ENCODE measurements at regions not wholly inside any gene's neighbourhood (a gene's known extent, or its start where the extent isn't known, plus 50 kb on each side); places are given as distances from the start of the nearest gene placed in this dataset.

DNA sequence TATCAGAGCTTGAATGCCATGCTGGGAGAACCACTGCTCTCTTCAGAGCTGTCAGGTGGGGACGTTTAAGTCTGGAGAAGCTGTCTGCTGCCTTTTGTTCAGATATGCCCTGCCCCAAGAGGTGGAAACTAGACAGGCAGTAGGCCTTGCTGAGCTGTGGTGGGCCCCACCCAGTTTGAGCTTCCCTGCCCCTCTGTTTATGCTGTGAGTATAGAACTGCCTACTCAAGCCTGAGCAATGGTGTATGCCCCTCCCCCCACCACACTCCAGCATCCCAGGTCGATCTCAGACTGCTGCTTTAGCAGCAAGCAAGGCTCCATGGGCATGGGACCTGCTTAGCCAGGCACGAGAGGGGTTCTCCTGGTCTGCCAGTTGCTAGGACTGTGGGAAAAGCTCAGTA is 362.3 kb downstream of the FAM170A start:
- intact Hi-C loops (cut with micrococcal nuclease) = no loop called here

DNA sequence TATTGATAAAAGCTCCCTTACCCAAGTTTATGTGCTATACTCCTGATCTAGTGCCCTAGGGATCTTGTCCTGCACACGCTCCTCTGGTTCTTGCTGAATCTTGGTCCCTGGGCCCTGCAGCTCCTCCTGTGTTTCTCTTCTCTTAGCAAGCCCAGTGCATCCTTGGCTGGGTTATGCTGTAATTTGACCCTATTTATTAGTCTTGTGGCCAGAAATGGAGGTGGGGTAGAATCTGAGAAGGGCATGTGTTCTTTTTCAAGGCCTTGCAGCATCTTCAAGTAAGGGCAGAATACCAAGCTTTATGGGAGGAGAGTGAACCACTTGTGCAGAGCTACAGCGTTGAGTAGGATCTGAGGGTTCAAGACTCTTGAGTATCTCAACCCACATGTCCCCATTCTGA is 366.8 kb downstream of the FAM170A start:
- intact Hi-C loops (cut with micrococcal nuclease) = no loop called here

DNA sequence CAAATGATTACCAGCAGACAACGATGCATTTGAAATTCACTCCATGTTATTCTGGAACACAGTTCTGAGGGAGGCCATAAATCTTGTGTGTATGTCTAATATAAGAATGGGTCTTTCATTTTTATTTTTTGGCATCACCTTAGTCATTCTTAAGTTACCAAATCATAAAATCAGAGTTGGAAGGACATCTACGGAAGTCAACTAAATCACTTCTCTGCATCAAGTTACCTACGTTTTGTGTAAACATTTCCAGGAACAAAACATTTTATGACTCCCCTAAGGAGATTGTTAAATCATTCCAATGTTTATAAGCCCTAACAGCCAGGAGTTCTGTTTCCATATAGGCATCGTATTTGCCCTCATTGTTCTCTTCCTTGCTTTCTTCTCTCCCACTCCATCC is 378.2 kb downstream of the FAM170A start:
- intact Hi-C loops (cut with micrococcal nuclease) = no loop called here

DNA sequence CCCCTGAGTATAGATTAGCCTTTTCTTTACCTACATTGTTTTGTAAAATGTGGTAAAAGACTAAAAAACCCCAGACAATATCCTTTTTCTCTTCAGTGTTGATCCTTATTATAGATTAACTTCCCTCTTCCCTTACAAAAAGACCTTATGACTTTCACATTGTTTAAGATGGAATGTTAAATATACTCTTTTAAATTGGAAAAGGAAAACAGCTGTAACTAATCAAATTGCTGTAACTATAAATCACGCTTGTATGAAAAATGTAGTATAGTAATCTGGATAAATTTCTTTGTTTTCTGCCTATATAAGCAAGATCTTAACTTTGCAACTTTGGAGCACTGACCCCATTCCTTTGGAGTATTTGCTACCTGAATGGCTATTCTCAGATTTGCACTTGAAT is 383.1 kb downstream of the FAM170A start:
- intact Hi-C loops (cut with micrococcal nuclease) = no loop called here

DNA sequence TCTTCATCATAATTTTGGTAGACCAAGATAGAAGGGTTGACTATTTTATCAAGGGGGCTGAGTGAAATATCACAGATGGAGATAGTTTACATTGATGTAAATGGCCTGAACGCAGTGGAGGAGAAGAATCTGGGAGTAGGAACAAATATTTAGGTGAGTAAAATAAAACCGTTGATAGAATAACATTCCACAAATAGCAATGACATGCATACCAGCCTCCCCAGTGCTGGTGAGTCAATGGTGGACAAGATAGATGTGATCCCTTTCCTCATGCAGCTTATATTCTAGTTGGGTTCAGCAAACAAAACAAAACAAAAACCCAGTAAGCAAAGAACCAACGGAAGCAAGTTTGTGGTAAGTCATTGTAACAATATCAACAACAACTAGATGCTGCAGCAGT is 385.2 kb downstream of the FAM170A start:
- intact Hi-C loops (cut with micrococcal nuclease) = no loop called here

DNA sequence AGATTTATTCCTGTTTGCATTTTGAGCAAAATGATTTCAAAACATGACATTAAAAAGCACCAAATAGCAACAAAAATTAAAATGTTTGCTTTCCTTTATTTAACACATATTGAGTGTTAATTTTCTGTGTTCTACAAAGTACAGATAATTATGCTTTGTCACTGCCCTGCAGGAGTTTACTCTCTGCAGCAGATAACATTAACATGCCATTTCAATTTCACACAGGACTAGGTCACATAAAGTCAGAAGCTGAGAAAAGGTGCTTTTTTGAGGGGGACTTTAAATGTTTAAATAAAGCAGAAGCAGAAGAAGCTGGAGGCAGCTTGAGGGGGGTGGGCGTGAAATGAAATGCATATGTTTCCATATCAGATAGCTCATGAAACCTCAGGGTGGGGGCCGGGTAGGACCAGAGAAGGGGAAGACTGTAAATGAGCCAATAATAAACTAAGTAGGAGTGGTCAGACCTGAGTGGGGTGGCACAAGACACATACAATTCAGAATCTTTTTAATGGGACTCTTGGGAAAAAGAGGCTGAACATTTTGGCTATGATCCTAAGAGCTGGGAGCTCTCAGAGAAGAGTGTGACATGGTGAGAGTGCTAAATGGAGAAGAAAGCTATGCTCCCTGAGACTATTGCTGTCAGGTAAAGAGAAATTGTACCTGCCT is 387.5 kb downstream of the FAM170A start:
- intact Hi-C loops (cut with micrococcal nuclease) = no loop called here

DNA sequence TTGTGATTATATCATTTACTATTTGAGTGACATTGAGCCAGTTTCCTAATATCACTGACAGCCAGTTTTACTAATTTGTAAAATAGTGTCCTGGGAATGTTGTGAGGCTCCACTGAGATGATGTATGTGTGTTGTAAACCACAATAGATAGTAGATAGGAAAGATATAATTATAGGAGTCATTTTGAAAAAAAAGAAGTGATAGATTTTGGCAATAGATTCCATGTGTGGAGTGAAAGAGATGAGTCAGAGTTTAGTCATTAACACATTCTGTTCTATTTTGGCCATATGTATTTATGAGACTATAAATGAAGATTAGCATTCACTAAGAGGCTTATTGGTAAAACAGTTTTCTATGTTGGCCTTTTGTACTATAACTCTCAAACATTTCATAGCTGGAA is 388.2 kb downstream of the FAM170A start:
- intact Hi-C loops (cut with micrococcal nuclease) = no loop called here

DNA sequence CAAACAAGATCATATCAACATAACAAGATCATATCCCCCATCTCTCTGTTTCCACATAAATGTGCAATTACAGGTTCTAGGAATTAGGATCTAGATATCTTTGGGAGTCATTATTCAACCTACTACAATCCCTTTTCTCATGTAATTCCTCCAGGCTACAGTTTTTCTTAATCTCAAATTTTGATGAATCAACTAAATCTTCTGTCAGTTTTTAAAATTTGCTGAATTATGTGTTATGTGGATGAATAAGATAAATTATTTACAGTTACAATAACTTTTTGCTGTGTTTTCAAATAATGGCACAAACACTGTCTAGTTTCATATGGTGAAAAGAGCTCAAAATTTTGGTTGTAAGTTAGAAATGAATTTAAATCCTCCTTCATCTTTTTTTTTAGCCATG is 405.8 kb downstream of the FAM170A start:
- intact Hi-C loops (cut with micrococcal nuclease) = no loop called here

DNA sequence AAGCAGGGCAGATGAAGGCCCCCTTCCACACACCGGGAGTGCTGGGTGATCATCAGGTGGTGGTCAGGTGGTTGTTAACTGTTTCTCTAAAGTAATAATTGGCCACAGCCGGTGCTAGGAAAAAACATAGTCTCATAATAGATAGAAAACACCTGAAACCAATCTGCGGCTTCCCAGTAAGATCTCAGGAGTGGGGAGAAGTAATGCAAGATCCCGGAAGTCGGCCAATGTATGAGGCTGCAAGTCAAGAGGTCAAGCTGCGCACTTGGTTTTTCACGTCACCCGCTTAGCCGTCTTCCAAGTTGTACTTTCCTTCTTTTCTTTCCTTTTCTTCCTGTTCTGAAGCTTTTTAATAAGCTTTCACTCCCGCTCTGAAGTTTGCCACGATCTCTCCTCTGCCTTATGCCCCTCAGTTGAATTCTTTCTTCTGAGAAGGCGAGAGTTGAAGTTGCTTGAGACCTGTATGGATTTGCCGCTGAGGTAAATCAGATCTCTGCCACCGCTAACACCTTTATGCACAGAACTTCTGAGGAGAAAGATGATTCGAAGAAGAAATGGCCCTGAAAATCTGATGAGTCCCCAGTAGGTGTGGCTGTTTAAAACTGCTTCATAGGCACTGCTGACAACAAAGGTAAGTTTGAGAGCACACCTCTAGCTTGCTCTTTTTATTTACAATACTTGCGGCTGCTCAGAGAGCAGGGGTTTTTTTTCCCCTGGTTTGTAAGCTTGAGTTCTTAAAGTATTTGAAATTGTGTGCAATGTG is 406.6 kb downstream of the FAM170A start:
- intact Hi-C loops (cut with micrococcal nuclease) = no loop called here

DNA sequence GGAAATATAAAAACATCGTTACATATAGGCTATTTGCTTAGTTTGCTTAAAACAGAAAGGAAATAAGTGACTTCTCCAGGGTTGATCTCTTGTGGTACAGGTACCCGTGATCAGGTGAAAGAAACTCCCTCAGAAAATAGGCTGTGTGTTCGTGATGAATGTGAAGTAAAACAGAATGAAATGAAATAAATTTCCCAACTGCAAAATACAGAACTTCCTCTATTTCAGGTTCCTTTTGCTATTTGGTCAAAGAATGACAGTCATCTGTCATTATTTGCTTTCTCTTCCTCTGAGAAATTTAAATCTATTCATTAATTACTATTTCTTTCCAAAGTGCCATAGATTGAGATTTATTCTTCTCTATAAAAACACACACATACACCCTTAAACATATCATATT is 408.1 kb downstream of the FAM170A start:
- intact Hi-C loops (cut with micrococcal nuclease) = no loop called here

DNA sequence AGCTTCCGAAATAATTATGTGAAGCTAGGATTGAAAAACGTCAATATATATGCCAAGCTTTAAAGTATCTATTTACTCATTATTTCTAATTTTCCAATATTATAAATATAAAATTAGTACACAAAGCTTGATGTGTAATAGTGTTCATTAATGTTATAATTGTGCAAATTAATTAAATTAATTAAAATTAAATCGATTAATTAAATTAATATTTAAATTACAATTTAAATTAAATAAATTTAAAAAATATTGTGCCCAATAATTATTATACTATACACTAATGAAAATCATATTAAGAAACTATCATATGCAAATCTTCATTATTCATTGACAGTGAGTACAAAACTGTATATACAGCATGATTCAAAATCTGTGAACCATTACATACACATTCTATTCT is 409.8 kb downstream of the FAM170A start:
- intact Hi-C loops (cut with micrococcal nuclease) = no loop called here

DNA sequence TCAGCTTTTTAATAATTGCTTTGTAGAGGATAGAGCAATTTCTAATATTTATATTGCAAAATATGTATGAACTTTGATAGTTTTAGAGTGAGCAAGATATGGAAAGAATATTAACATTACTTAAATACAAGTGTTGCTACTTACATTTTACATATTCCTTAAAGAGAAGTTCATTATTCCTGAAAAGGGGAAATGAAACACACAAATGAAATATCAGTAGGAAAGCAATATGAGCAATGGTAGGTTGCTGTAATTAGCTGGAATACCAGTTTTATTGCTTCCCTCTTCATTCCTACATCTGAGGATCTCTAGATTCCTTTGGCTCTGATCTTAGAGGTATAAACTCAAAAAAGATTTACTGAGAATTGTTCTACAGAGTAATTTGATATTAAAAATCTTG is 414.1 kb downstream of the FAM170A start:
- intact Hi-C loops (cut with micrococcal nuclease) = no loop called here

DNA sequence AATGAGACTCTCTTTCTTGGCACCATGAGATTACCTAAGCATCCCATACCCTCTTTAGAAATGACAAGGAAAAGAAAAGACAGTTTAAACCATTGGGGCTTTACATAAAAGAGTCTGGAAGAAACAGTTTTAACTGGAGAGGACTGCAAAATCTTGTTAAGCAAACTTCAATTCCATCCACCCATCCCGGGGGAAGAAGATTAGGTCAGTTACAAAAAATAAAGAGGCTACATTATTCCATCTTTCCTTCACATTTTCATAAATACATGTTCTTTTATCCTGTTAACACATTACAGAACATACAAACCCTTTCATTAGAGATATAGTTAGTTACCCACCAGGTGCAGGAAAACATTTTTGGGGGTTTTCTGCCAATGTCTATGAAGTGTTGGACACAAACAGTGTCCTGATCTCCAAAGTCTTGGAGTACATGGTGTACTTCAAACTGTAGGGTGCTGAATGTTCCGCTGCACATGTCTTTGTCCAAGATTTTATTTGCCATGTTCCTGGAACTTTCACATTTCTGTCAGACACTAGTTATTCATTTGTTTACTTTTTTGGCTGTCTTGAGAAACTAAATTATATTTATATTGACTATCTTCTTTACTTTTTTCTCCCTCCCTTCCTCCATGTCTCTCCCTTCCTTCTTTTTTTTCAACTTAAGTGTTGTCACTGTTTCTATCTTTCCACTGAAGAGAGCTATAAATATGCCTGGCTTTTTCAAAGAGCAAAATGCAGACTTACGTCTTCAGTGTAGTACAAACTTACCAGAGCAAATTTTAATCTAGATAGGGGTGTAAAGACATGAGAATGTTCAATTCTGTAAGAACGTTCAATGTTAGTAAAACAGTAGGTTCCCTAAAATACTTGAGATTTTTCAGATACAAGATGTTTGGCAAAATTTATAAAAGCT is 410.9 kb upstream of the PRR16 start:
- intact Hi-C loops (cut with micrococcal nuclease) = no loop called here

DNA sequence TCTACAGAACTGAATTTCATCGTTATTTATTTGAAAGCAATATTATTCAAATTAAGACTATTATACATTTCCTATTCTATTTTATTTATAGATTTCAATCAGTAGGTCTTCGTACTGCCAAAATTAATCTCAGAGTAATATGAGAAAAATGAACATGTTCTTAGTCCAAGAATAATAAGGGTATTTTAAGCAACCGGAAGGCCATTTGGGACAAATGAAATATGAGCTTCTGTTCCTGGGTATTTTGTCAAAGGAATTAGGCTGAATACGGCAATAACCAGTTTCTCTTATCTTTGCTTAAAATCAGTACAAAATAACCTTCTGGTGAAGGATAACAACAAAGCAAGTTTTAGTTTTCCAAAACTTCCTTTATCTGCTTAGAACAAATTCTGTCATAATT is 410.3 kb upstream of the PRR16 start:
- intact Hi-C loops (cut with micrococcal nuclease) = no loop called here

DNA sequence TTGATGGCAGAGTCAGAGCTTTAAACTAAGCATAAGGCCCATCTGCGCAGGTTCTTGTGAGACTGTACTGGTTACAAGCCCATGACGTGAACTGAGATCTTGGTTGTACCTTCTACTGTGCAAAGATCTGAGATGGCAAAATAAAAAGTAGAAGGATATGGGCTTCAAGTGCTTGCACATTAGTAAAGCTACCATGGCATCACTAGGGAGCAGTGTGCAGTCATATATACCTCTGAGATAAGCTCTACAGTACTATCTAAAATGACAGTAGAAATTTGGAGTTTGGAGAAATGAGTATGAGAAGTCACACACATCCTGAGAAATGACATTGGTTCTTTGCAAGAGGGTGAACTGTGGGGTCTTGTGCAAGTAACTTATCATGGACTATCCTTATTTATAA is 408.2 kb upstream of the PRR16 start:
- intact Hi-C loops (cut with micrococcal nuclease) = no loop called here

DNA sequence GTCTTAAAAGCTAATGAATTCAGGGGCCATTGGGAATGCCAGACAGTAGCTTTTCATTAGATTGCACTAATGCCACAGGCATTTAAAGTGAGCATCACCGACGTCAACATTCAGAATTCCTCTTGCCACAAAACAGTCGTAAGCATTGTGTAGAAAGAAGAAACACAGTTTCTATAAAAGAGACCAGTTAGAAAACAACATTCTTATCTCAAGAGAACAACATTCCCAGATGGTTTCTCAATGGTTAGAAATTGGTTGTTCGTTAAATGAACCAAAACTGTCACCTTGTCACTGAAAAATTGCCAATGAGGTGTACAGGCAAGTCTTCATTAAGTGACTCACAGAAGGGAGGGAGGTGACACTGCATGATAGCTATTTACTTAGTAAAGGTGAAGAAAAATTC is 401.6 kb upstream of the PRR16 start:
- intact Hi-C loops (cut with micrococcal nuclease) = no loop called here

DNA sequence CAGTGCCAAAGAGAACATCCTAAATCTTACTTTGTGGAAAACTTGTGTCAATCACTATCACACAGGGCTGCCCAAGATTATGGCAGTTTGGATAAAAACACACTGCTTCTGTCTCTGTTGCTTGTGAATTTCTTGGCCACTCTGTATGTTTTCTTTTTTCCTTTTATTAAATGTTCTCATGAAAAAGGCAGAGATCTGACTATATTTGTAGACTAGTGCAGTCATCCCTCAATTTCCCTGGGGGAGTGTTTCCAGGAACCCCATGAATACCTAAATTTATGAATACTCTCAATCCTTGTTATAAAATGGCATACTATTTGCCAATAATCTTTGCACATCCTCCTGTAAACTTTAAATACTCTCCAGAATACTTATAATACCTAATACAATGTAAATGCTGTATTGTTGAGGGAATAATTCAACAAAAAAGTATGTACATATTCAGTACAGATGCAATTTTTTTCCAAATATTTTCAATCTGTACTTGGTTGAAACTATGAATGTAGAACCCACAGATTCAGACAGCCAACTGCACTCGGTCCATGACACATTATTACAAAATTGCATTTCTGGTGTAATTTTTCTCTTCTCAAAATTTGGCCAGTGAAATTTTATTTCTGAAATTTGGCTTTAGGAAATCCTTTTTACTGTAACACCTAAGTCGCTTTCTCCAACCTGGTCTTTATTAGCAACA is 391.9 kb upstream of the PRR16 start:
- intact Hi-C loops (cut with micrococcal nuclease) = no loop called here

DNA sequence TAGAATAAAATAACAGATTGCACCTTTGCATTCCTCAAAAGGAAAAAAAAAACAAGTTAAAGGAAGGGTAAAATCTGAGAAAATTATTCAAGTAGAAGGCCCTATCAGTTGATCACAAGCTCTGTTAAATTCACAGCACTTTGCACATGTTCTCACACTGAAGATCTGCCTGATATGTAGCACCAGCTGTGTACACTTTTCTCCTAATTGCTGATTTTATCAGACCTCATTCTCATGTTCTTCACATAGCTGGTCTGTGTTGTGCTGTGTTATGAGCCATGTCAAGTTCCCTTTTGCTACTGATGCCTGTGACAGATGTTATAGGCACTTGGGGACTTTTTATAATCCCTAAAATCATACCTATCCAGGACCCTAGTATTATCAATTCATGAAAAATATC is 390.4 kb upstream of the PRR16 start:
- intact Hi-C loops (cut with micrococcal nuclease) = no loop called here

DNA sequence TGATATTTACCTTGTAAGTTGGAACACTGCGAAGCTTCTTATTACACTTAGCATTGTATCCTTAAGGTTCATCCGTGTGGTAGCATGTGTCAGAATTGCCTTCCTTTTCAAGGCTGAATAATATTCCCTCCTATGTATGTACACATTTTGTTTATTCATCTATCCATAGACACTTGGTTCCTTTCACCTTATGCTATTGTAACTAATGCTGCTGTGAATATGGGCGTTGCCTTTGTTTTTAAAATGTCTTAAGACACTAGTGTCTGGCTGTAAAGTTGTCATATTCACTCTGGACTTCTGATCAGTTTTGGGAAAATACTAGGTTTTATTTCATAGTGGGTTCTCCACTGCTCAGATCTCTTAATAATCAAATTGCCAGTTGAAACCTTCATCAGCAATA is 383.3 kb upstream of the PRR16 start:
- intact Hi-C loops (cut with micrococcal nuclease) = no loop called here

DNA sequence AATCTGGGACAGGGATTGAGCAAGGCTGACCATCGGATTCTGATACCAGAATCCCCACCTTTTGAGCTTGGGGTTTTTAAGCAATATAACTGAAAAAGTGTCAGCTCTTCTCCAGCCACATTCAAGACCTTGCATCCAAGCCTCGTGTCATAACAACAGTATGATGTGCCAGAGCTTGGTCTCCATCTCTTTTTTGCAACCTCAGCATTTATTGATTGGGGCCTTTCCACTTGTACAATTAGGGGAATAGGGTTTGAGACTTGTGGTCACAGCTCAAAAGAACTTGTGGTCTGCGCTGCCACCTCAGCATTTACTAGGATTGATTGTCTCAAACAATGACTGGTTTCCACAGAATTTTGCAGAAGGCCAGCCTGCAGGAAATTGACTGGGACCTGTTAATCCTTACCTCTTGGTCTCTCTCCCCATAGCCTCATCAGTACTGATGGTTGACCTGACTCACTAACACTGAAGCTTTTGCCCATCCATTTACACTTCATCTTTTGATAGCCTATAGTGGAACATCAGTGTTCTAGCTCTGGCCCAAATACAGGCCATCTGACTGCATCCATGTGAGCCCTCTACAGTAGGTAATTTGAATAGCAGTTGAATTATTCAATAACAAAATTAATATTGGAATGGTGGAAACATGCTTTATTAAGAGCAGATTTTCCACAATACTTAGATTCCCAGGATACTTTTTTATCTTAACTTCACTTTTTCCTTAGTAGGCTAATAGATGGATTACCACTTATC is 381.6 kb upstream of the PRR16 start:
- intact Hi-C loops (cut with micrococcal nuclease) = no loop called here
